Activated CD4-positive, alpha-beta T cell treated with anti-CD3 and anti-CD28 coated beads, Interleukin-2, amount 50 U/mL, for 4 hours (primary cell): ENCODE measurements at regions not wholly inside any gene's neighbourhood (a gene's known extent, or its start where the extent isn't known, plus 50 kb on each side); places are given as distances from the start of the nearest gene placed in this dataset.
"Not testable (repeated sequence)": the region's sequence is repeated elsewhere in the genome, so short reads cannot be mapped to it uniquely, and the experiment has no call there.

Experiments
- DNase-seq, 2 experiments: peaks; one replicate each; pipeline ENCODE4 v3.0.0-alpha.2; 2020

DNA sequence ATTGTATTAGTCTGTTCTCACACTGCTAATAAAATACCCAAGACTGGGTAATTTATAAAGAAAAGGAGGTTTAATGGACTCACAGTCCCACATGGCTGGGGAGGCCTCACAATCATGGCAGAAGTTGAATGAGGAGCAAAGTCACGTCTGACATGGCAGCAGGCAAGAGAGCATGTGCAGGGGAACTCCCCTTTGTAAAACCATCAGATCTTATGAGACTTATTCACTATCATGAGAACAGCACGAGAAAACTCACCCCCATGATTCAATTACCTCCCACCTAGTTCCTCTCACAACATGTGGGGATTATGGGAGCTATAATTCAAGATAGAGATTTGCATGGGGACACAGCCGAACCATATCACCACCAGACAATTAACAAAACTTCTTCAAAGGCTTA, 84.4 kb upstream of the ANKRD1 start:
- not testable (repeated sequence) for DNase-seq

DNA sequence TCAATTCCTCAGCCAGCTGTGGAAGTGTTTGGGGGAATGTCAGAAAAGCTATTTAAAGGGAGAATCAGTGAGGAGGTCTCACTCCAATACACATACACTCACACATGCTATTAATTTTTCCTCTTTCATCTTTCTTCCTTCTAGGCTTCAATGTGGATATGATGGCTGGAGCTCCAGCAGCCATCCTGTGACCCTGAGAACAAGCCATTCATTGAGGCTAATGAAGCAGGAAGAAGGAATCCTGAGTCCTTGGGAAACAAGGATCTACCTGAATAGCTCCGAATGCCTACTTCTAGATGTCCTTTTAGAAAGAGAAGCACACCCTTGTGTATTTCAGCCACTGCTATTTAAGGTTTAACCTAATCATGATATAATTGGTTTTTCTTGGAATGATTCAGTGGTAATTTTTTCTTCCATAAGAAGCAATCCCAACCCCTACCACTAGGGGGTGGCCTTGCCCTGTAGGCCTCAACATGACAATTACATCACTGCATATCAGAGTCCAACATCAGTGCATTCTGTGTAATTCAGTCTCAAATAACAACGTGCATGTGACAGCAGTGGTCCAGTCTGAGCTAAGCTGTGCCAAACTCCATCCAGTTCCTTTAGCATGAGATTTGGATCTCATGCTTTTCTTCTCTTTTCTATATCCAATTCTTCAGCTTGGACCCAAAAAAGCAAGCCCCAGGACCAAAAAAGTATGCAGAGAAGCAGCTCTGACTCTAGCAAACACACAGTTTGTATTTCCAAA, 85.3 kb upstream of the ANKRD1 start:
- DNase-seq, result peak; percentile 52 to 60

DNA sequence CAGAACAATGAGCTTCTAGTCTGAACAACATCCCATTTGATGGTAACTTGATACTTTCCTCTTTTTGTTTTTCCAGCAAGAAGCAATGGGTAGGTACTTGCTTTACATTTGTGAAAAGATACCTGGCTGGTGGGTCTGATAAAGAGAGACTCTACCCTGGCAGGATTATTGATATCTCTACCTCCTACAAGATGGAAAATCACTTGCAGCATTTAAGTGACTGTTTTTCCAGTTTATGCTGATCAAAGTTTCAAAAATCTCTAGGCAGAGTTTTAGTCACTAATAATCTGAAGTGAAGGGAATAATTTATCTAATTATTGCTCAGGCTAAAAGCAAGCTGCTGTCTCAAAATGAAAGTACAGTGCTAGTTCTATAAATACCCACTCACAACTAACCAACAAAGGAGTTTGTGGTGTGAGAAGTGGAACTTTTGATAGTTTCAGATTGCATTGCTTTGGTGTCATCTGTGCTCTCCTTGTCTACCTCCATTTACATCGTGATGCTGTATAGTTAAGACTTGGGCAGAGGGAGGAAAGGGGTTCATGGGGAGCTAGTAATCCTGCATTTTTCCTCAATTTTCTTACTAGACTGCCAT, 86.0 kb upstream of the ANKRD1 start:
- no peak for DNase-seq

DNA sequence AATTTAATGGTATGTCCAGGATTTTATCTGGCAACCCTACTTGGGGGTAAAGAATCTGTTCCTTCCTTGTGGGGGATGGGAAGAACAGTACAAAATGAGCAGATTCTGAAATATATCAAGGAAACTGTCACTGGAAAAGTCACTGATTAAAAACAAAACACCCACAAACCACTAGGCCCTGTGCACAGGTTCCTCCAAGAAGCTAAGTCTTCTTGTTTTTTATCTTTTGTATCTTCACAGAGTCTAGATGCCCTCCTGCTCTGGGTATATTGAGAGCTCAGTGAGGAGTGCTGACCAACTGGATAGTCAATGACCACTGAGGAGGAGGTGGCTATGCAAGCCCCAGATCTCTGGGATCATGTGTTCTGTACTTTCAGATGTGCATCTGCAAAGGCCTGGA, 86.8 kb upstream of the ANKRD1 start:
- no peak for DNase-seq

DNA sequence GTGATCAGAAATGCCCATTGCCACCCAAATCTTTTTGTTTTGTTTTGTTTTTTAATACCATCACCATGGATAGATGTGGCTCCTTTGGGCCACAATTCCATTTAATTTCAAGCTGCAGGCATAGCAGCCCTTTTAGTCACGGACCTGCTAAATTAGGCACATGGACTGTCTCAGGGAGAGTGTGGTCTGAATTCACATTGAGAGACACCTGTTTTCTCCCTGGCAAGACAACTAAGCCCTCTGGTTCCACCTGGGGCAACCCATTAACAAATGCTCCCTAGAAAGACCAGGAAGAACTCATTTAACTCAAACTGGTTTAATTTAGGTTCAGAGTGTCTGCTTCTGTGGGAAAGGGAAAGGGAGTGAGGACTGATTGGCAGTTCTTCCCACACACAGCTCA, 88.2 kb upstream of the ANKRD1 start:
- no peak for DNase-seq

DNA sequence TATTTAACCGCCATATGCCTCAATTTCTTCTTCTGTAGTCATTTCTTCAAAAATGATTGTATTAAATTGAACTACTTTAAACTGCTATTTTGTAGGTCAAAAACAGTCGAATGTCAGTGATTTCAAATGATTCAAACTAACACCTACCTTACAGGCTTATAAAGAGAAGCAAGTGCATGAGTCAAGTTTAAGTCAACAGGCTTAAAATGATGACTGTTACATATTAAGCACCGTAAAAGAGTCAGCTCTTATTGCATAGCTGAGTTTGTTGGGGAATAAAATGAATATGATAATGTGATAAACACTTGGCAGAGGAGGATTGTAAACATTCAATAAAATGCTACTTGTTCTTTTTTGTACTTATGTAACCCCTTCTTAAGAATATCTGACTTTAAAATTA, 90.1 kb upstream of the ANKRD1 start:
- DNase-seq, result no peak

DNA sequence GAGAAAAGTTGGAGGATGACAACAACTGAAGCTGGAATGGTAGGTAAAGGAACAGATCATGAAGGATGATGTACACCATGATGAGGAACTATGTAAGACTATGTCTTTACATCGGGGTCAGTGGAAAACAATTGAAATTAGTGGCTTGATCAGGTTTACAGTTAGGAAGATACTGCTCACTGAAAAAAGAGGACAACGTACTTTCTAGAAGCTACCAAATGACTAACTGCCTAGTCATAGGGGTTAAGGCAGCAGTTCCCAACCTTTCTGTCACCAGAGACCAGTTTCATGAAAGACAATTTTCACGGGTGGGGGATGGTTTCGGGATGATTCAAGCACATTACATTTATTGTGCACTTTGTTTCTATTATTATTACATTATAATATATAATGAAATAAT, 91.6 kb upstream of the ANKRD1 start:
- no peak for DNase-seq

DNA sequence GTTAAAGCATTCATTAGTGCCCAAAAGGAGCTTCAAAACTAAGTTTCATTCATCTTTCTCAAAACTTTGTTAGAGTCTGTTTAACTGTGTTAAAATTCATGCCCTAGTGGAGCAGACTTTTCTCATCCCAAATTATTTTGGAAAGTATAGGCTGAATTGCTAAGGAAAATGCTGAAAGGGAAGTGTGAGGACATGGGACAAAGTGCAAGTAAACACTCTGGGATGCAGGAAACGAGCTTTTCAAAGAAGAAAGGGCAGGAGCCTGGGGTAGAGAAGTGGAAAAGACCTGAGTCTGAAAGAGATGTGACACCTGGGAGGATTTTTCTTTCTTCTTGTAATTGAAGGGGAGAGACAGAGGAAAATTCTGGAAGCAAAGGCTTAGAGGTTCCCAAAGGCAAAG, 93.1 kb upstream of the ANKRD1 start:
- DNase-seq, result no peak

DNA sequence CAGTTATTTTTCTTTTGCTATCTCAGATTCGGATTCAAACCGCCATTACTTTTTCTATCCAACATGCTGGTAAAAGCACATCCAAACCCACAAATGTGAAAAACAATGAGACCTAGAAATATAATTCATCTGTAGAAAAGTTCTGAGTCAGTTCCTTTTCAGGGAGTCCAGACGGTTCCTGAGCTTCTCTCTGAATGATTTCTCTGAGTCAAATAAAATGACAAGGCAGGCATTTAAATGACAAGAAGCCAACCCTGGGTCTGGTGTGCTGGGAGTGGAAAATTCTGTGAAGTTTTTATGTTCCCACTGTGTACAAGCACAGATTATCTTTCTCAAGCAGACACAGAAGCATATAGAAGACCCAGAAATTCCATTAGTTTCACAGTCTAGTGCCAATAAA, 96.3 kb upstream of the ANKRD1 start:
- DNase-seq, result no peak

DNA sequence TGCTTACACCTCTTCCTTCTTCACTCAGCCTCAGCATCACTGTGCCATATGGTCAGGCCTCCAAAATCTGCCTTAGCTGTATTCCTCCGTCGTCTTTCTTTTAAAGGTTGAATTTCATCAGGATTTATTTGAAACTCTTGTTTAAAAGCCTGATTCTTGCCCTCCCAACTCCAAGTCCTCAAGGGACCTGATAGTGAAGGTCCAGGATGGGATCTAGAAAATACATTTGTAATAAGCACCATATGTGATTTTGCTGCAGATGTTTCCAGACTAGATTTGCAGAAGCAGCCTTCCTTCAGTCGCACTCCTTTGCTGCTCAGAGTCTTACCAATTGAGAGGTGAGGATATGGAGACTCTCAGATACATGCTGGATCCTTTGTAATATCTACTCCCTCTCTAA, 101.0 kb upstream of the ANKRD1 start:
- DNase-seq, result no peak

DNA sequence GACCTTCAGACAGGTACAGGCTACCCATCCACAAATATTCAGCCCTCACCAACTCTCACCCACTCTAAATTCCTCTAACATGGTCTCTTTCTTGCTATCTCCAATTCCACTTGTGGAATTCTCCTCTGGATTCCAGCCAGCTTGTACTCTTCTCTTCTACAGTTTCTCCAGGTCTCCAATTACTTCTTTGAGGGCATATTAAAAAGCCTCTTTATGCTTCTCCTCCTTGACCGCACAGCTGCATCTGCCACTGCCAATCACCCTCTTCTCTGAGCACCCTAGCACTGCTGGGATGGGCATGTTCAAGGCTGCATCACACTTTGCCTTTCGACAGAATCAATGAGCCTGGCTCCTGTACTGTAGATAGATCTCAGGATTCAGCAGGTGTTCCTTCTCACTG, 101.5 kb upstream of the ANKRD1 start:
- no peak for DNase-seq

DNA sequence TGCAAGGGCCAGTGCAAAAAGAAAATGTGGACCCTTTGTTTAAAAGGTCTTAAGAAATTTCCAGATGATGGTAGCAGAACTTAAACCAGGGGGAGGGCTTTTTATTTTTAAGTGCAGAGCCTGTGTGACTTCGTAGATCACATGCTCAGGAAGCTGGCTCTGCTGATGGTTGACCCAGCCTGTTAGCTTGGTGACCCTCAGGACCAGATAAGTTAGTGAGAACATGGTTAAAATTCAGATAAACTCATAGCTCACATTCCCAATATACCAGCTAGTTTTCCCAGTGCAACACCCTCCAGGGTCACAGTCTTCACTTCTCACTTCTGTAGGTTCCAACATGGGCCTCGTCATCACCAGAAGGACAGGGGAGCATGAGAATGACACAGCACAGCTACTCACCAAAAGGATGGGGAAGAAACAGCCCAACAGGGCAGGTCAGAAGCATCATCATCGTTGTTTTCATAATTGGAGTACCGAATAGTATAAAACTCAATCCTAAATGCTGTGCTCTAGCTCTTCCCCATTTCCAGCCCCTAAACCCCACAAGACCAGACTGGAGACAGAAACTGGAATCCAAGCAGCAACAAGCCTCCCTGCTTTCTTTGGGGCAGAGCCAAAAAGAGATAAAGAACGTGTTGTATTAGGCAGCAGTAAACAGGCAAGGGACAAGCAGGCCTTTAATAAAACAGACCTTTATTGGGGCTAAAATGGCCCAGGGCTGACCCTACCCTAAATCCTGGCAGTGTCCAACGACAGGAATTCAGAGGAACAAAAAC, 102.2 kb upstream of the ANKRD1 start:
- DNase-seq, result no peak

DNA sequence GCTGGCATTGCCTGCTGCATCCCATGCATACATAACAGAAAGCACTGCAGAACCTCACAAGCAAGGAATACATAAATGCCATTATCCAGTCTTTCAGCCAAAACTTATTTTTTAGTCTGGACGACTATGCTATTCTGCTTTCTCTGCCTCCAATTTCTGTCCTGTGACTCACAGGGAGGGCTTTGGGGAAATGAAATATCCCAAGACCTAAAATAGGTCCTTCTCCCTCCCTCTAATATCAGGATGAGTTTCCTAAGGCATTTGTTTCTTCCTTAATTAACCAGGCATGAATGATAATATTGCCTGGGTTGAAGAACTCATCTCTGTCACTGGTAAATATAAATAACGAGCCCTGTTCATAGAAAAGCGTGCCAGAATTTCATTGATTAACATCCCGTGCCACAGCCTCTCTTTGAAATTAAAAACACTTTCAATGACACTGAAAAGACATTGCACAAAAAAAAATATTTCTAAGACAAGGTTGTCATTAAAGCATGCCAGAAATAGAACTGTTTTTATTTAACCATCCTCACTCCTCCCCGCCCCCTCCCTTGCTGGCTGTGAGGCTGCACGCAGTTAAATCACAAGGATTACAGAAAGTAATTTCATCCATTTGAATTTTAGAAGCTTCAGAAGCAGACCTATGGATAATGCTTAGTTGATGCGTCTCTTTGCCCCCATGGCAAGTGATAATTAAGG, 103.0 kb upstream of the ANKRD1 start:
- no peak for DNase-seq

DNA sequence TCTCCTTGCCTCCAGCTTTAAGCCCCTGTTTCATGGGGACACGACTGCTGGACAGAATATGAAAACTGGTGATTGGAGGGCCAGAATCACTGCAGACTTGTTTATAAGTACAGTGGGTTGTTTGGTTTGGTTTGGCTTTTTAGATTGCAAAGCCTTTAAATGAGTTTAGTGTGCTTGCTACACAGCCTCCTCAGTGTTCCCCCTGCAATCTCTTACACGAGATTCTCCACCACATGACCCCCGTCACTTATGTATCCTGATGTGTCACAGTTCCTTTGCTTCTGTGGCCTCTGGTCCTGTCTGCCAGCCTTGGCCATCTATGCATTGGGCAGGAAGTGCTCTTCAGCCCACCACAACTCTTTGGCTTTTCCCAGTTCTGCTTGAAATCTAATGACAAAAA, 103.7 kb upstream of the ANKRD1 start:
- DNase-seq, result no peak

DNA sequence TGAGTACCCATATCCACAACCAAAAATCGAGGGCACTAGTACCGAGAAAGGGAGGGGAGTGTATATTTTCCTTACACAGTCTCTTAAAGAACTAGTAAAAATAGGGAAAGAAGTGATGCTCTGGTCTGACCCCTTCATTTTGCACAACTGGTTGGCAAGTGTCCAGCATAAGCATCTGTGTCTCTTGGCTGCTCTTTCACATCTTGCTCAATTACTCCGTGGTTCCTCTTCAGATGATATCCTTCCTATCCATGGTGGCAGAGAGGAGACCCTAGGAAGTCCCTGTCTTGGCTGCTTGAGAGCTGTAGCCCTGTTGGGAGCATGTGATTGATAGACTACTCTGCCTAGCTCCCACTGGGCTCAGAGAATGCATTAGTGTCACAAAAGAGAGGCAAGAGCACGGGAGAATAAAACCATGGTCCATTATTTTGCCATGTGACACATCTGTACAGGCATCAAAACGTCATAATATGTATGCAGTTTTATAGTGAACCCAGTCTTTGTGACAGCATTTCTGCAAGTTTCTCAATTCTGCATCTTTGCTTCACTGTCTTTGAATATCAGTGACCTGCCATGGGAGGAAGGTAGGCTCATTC, 111.8 kb upstream of the ANKRD1 start:
- no peak for DNase-seq

DNA sequence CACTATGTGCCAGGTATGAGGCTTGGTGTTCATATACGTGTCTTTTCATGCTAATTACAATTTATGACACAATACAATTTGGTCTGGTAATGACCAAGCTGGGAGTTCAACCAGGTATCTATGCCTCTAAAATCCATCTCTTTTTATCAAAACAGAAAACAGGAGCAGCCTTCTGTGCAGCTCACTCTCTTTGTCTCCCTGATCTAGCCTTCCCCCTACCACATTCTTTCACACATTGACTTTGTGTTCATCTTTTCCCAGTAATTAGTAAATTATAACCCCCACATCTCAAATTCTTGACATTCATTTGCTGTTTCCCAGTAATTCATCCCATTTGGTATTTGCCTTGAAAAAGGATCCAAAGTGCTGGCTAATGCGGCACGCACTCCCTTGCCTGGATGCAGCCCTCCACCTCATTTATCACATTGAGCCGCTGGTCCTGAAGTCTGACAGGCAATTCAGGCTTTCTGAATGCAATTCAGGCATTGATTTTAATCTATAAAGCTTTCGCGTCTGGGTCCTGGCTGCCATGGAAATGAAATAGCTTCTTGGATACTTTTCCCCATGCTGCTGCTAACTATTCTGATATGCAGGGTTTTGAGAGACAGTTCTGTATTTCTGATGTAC, 112.5 kb upstream of the ANKRD1 start:
- no peak for DNase-seq

DNA sequence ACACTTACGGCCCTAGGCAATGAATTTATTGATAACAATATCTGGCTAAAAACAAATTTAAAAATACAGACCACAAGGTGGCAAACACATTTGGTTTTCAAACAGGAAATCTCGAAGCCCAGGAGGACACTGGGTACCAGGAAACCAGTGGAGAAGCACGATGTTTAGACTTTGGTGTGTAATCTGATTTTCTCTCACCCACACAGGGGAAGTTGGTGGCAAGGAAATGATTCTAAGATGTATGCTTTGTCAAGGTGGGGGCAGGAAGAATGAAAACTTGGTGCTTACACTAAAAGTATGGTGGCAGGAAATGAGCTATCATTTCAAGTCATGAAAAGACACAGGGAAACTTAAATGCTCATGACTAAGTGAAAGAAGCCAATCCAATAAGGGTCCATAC, 113.2 kb upstream of the ANKRD1 start:
- peak in 1 of 2 experiments; percentile 1 for DNase-seq

DNA sequence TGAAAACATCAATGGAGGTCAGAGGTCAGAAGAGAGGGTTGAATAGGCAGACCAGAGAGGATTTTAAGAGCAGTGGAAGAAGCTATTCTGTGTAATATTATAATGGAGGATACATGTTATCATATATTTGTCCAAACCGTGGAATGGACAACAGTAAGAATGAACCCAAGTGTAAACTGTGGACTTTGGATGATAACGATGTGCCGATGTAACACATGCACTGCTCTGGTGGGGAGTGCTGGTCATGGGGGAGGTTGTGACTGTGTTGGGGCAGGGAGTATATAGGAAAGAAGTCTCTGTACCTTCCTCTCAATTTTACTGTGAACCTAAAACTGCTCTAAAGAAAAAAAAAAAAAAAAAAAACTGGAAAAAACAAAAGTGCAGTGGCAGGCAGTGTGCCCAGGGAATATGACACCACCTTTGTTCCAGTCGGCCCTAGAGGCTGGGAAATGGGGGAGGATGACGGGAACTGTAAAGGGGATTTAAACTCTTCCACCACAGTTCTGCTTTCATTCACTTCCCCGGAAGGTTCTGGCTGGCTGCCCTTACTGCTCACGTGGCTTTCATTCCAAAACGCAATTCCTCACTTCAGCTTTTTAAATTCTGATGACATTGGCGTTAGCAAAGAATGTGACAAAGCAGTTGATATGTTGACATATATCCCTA, 113.7 kb upstream of the ANKRD1 start:
- DNase-seq, result no peak

DNA sequence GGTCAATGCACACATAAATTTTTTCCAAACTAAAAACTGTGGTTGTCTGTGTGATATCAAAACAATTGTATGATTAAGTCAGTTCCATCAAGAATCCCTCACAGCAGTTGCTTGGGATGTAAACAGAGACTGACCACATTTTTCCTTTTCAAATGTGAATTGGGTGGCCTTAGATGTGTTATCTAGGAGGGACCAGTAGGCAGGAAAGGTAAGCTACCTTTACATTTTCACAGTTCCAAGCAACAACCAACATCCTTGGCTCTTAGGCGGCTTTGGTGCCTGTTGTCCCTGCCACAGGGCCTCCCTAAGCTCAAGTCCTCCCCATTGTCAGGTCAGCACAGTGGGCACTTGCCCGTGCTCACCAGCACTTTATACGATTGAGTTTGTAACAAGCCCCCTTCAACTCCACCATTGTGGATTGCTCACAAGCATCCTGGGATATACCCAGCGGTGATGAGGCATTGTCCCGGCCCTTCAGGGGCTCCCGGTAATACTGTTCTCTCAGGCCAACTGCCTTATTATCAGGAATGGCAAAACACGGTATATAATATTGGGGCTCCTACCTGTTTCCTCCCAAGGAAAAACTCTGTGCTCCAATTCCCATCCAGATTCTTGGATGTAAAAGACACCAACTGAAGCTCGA, 114.9 kb upstream of the ANKRD1 start:
- DNase-seq, result no peak

DNA sequence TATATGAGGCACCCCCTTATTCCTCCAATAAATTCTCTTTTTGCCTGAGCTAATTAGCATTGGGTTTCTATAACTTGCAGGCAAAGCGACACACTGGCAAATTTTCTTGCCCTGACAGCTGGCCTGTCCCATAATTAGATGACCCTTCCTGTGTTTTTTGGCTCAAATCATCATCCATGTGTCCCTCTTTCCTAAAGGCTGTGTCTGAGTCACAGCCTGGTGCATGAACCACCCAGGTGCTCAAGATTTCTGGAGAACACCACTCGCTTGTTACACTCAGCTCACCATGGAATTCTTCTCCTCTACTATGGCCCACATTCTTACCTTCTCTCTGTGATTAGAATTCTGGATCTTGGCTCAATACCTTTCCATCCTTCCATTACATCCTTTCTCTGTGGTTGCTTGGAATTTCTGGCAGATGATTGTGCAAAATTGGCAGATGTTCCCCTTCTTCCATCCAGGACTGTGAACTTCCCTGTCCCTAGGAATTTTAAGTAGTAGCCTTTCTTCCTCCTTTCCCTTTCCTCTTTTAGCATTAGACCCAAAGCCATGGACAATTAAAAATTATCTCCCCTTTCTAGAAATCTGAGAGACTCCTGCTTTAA, 116.0 kb upstream of the ANKRD1 start:
- DNase-seq, result no peak

DNA sequence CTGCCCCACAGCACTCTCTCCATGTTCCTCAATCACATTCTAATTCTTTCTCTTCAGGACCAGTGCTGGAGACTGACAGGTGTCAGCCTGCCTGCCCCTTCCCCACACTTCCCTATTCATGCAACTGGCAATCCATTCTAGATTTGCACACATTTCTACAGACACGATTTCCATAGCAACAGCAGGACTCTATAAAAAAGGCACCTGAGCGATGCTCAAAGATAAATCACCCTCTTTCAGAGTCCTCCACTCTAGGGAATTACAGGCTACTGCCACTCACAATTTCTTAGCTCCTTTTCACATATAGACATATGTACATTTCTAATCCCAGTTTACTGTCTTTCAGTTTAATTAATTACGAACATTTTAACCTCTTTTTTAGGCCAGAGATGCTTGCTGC, 118.1 kb upstream of the ANKRD1 start:
- no peak for DNase-seq
